ENCODE measurements at regions not wholly inside any gene's neighbourhood (a gene's known extent, or its start where the extent isn't known, plus 50 kb on each side); places are given as distances from the start of the nearest gene placed in this dataset.
"Not testable (repeated sequence)": the region's sequence is repeated elsewhere in the genome, so short reads cannot be mapped to it uniquely, and the experiment has no call there.

- no peak for ATAC-seq
- intact Hi-C loops (cut with DNase I), result no loop called here
- DNase-seq (ENCODE audit: low spot score), result no peak
These were observed 813.7 kb downstream of the DTWD2 start for GRCh38 chr5:118174671-118175070.

- intact Hi-C loops (cut with DNase I), result no loop called here
- no peak for DNase-seq (ENCODE audit: low spot score)
- no peak for ATAC-seq
These were observed 815.0 kb downstream of the DTWD2 start for GRCh38 chr5:118173340-118173739.

- intact Hi-C loops (cut with DNase I), result no loop called here
- no peak for ATAC-seq
These were observed 822.7 kb downstream of the DTWD2 start for GRCh38 chr5:118165619-118166018.

GRCh38 chr5:118156181-118156580 lies 832.2 kb downstream of the DTWD2 start:
- DNase-seq (ENCODE audit: low spot score) (no peak), ATAC-seq (no peak)
- intact Hi-C loops (cut with DNase I), result no loop called here

More at GRCh38 chr5:118165619-118166018, 822.7 kb downstream of the DTWD2 start:
- DNase-seq (ENCODE audit: low spot score), result no peak

GRCh38 chr5:118146824-118147223 lies 841.5 kb downstream of the DTWD2 start:
- DNase-seq (ENCODE audit: low spot score) (no peak), ATAC-seq (no peak)
- intact Hi-C loops (cut with DNase I), result no loop called here

- intact Hi-C loops (cut with DNase I), result no loop called here
- no peak for ATAC-seq
These were observed 843.8 kb downstream of the DTWD2 start for GRCh38 chr5:118144540-118144939.

GRCh38 chr5:118139361-118139760 lies 849.0 kb downstream of the DTWD2 start:
- ATAC-seq, result no peak
- intact Hi-C loops (cut with DNase I), result no loop called here

More at GRCh38 chr5:118144540-118144939, 843.8 kb downstream of the DTWD2 start:
- DNase-seq (ENCODE audit: low spot score), result no peak

GRCh38 chr5:118126159-118126558 lies 862.2 kb downstream of the DTWD2 start:
- no peak for DNase-seq (ENCODE audit: low spot score)
- ATAC-seq, result no peak
- intact Hi-C loops (cut with DNase I), result no loop called here

More at GRCh38 chr5:118139361-118139760, 849.0 kb downstream of the DTWD2 start:
- DNase-seq (ENCODE audit: low spot score), result no peak

GRCh38 chr5:118125687-118126086 lies 862.7 kb downstream of the DTWD2 start:
- DNase-seq (ENCODE audit: low spot score), result no peak
- ATAC-seq, result no peak
- intact Hi-C loops (cut with DNase I), result no loop called here

- ATAC-seq (no peak), DNase-seq (ENCODE audit: low spot score) (no peak)
- intact Hi-C loops (cut with DNase I), result no loop called here
These were observed 867.1 kb downstream of the DTWD2 start for GRCh38 chr5:118121258-118121657.

GRCh38 chr5:118115791-118116190 lies 872.6 kb downstream of the DTWD2 start:
- no peak for DNase-seq (ENCODE audit: low spot score)
- ATAC-seq, result no peak
- intact Hi-C loops (cut with DNase I), result no loop called here

GRCh38 chr5:118111956-118112355 lies 876.4 kb downstream of the DTWD2 start:
- ATAC-seq, result no peak
- DNase-seq (ENCODE audit: low spot score), result no peak
- intact Hi-C loops (cut with DNase I), result no loop called here

GRCh38 chr5:118107246-118107645 lies 881.1 kb downstream of the DTWD2 start:
- ATAC-seq; DNase-seq (ENCODE audit: low spot score); intact Hi-C loops (cut with DNase I): not testable (repeated sequence)

- DNase-seq (ENCODE audit: low spot score) (no peak), ATAC-seq (no peak)
- intact Hi-C loops (cut with DNase I), result no loop called here
These were observed 889.6 kb downstream of the DTWD2 start for GRCh38 chr5:118098716-118099115.

GRCh38 chr5:118095115-118095514 lies 893.2 kb downstream of the DTWD2 start:
- DNase-seq (ENCODE audit: low spot score), result no peak
- no peak for ATAC-seq
- intact Hi-C loops (cut with DNase I), result no loop called here

GRCh38 chr5:118088448-118088847 lies 899.9 kb downstream of the DTWD2 start:
- DNase-seq (ENCODE audit: low spot score), result no peak
- no peak for ATAC-seq
- intact Hi-C loops (cut with DNase I), result no loop called here

GRCh38 chr5:118076490-118076889 lies 911.9 kb downstream of the DTWD2 start:
- ATAC-seq (no peak), DNase-seq (ENCODE audit: low spot score) (no peak)
- intact Hi-C loops (cut with DNase I), result no loop called here

- ATAC-seq, result no peak
These were observed 918.3 kb downstream of the DTWD2 start for GRCh38 chr5:118070041-118070440.

GRCh38 chr5:118069452-118069851 lies 918.9 kb downstream of the DTWD2 start:
- ATAC-seq, result no peak
- intact Hi-C loops (cut with DNase I), result no loop called here
- DNase-seq (ENCODE audit: low spot score), result no peak

More at GRCh38 chr5:118070041-118070440, 918.3 kb downstream of the DTWD2 start:
- intact Hi-C loops (cut with DNase I), result no loop called here
- DNase-seq (ENCODE audit: low spot score), result no peak

- DNase-seq (ENCODE audit: low spot score), result no peak
- no peak for ATAC-seq
- intact Hi-C loops (cut with DNase I), result no loop called here
These were observed 919.5 kb downstream of the DTWD2 start for GRCh38 chr5:118068886-118069285.

GRCh38 chr5:118063836-118064235 lies 924.5 kb downstream of the DTWD2 start:
- ATAC-seq; intact Hi-C loops (cut with DNase I); DNase-seq (ENCODE audit: low spot score): not testable (repeated sequence)

GRCh38 chr5:118060833-118061232 lies 927.5 kb downstream of the DTWD2 start:
- DNase-seq (ENCODE audit: low spot score), result no peak
- ATAC-seq, result no peak
- intact Hi-C loops (cut with DNase I), result no loop called here

Measured in sciatic nerve (tissue), 2 donors.